ENCODE measurements at regions not wholly inside any gene's neighbourhood (a gene's known extent, or its start where the extent isn't known, plus 50 kb on each side); places are given as distances from the start of the nearest gene placed in this dataset.

- Histone ChIP-seq H3F3A (ENCODE audit: low read length, unreplicated experiment) (no peaks in the 10 kb centered on the region), H3K4me2 (ENCODE audit: low read length) (peak overlapping the region; percentile 71), H3K36me3 (ENCODE audit: low read depth, low read length) (no peaks in the 10 kb centered on the region), H2AFZ (ENCODE audit: low read length) (peak overlapping the region; percentile 71; the same call in 1 of the 2 replicates), H3K79me2 (ENCODE audit: low read length) (no peaks in the 10 kb centered on the region), H3K4me1 (ENCODE audit: insufficient read depth, low read length) (peaks cover 16% of the 10 kb centered on the region), H3K9ac (ENCODE audit: low read length) (no peak overlapping the region), H3K9me3 (ENCODE audit: low read length) (no peaks in the 10 kb centered on the region), H3K27ac (ENCODE audit: low read length) (peak overlapping the region; percentile 29), H3K4me3 (ENCODE audit: low read length) (no peak overlapping the region), H3K9me2 (replicated peaks; ENCODE audit: low read length) (no peaks in the 10 kb centered on the region), H4K20me1 (ENCODE audit: low read length) (no peaks in the 10 kb centered on the region), H3K27me3 (ENCODE audit: low read length) (no peaks in the 10 kb centered on the region)
- ATAC-seq: no peak
- intact Hi-C loops (cut with micrococcal nuclease): no loop called here
- ChIA-PET CTCF (interaction anchor here (0.6 kb wide), 1 partner anchor 179 kb away, joined by 3 read pairs; no protein-coding TSS in a partner anchor), POLR2A (ENCODE audit: unreplicated experiment) (interaction anchor here (0.6 to 0.7 kb wide), 2 partner anchors 10 to 134 kb away, joined by 3 to 5 read pairs; no protein-coding TSS in a partner anchor)
- TF ChIP-seq CTCF (conservative IDR thresholded peaks at IDR 0.05; ENCODE audit: low read depth, low read length) (no peak), EZH2phosphoT487 (IDR thresholded peaks at IDR 0.05; ENCODE audit: borderline replicate concordance, low read length) (no peak), EZH2 (IDR thresholded peaks at IDR 0.05; ENCODE audit: low read length, unreplicated experiment) (no peak)
- BruUV-seq (replicated peaks): no TSS peak
- no peak for DNase-seq
Measured at GRCh38 chr18:3397786-3398185, 52.2 kb upstream of the TGIF1 start.
